IMR-90 (cell line): ENCODE measurements at regions not wholly inside any gene's neighbourhood (a gene's known extent, or its start where the extent isn't known, plus 50 kb on each side); places are given as distances from the start of the nearest gene placed in this dataset.

Experiments
- ATAC-seq: fragments of 200-7000 bp; cut with Tn5 transposase; 2 replicates; pipeline ENCODE4 v1.9.1; 2020; ENCODE audit warnings: low read depth, mild to moderate bottlenecking, moderate library complexity
- BruUV-seq: library from RNA; stranded (reverse); fragments of 400-500 nt; replicated peaks from 2 replicates; lab custom pipeline; 2021; lab: Mats Ljungman, UMichigan
- CTCF ChIA-PET: fragments of 300-600 bp; formaldehyde crosslinking; extraction: SDS; loops from one replicate; lab custom pipeline; 2021; ENCODE audit warnings: antibody characterized with exemption; lab: Yijun Ruan, JAX
- POLR2A ChIA-PET: fragments of 300-600 bp; sonication (Branson Sonifier 250); formaldehyde crosslinking; loops from one replicate; lab custom pipeline; 2022; ENCODE audit warnings: antibody characterized with exemption; ENCODE audit not compliant: unreplicated experiment; lab: Charles Lee
- DNase-seq: peaks from one replicate; pipeline ENCODE4 v3.0.0; 2013
- H2AFZ ChIP-seq: replicated peaks from 2 replicates; pipeline ENCODE3; 2013; ENCODE audit warnings: low read length, mild to moderate bottlenecking; ENCODE audit not compliant: poor library complexity
- H2AK5ac ChIP-seq: 2 replicates; pipeline ENCODE4 v1.6.1; 2013; ENCODE audit warnings: low read depth, low read length, inconsistent platforms
- H2AK9ac ChIP-seq: replicated peaks from 2 replicates; pipeline ENCODE3; 2013; ENCODE audit warnings: mild to moderate bottlenecking, low read depth, low read length, moderate library complexity; ENCODE audit not compliant: poor library complexity
- H2BK120ac ChIP-seq: 2 replicates; pipeline ENCODE4 v1.6.1; 2013; ENCODE audit warnings: low read depth, low read length, inconsistent platforms
- H2BK15ac ChIP-seq: 3 replicates; pipeline ENCODE4 v1.6.1; 2013; ENCODE audit warnings: low read depth, low read length, inconsistent platforms
- H2BK20ac ChIP-seq: 2 replicates; pipeline ENCODE4 v1.6.1; 2013; ENCODE audit warnings: low read depth, mild to moderate bottlenecking, inconsistent platforms, low read length, moderate library complexity
- H2BK5ac ChIP-seq: 2 replicates; pipeline ENCODE4 v1.6.1; 2013; ENCODE audit warnings: mild to moderate bottlenecking, low read depth, low read length, inconsistent platforms; ENCODE audit not compliant: poor library complexity, severe bottlenecking
- H3K14ac ChIP-seq: replicated peaks from 2 replicates; pipeline ENCODE4 v1.6.1; 2013; ENCODE audit warnings: low read depth, low read length, inconsistent platforms
- H3K18ac ChIP-seq: 2 replicates; pipeline ENCODE4 v1.6.1; 2013; ENCODE audit warnings: low read depth, low read length, control low read depth
- H3K23ac ChIP-seq: 2 replicates; pipeline ENCODE4 v1.6.1; 2013; ENCODE audit warnings: low read depth, low read length, inconsistent platforms
- H3K27ac ChIP-seq: 2 replicates; pipeline ENCODE4 v1.5.1; 2013; ENCODE audit warnings: mild to moderate bottlenecking, control low read depth, low read length; ENCODE audit not compliant: insufficient read depth
- H3K27me3 ChIP-seq: 2 replicates; pipeline ENCODE4 v1.6.1; 2013; ENCODE audit warnings: low read length; ENCODE audit not compliant: control insufficient read depth, insufficient read depth
- H3K36me3 ChIP-seq: 2 replicates; pipeline ENCODE4 v1.6.1; 2013; ENCODE audit warnings: low read length, mixed read lengths; ENCODE audit not compliant: control insufficient read depth, insufficient read depth
- H3K4ac ChIP-seq: 2 replicates; pipeline ENCODE4 v1.6.1; 2013; ENCODE audit warnings: low read depth, low read length, inconsistent platforms
- H3K4me1 ChIP-seq: 2 replicates; pipeline ENCODE4 v1.6.1; 2013; ENCODE audit warnings: low read length, mixed read lengths; ENCODE audit not compliant: control insufficient read depth, insufficient read depth
- H3K4me2 ChIP-seq: 2 replicates; pipeline ENCODE4 v1.6.1; 2013; ENCODE audit warnings: low read depth, mild to moderate bottlenecking, control low read depth, low read length, moderate library complexity
- H3K4me3 ChIP-seq: 2 replicates; pipeline ENCODE4 v1.5.1; 2013; ENCODE audit warnings: low read depth, mild to moderate bottlenecking, control low read depth, low read length, moderate library complexity; ENCODE audit not compliant: insufficient read depth
- H3K56ac ChIP-seq: 2 replicates; pipeline ENCODE4 v1.6.1; 2013; ENCODE audit warnings: low read length, inconsistent platforms; ENCODE audit not compliant: insufficient read depth; ENCODE audit errors: extremely low read depth
- H3K79me1 ChIP-seq, 2 experiments: 2 replicates each; pipeline ENCODE4 v1.6.1; 2013; ENCODE audit warnings: low read length in 2 of 2, inconsistent platforms in 1 of 2, low read depth in 1 of 2
- H3K9ac ChIP-seq: 2 replicates; pipeline ENCODE4 v1.6.1; 2013; ENCODE audit warnings: low read depth, low read length, control low read depth
- H3K9me1 ChIP-seq: 2 replicates; pipeline ENCODE4 v1.6.1; 2013; ENCODE audit warnings: low read length, inconsistent platforms; ENCODE audit not compliant: insufficient read depth
- H3K9me3 ChIP-seq: 2 replicates; pipeline ENCODE4 v1.6.1; 2013; ENCODE audit warnings: low read length; ENCODE audit not compliant: control insufficient read depth, insufficient read depth
- H4K20me1 ChIP-seq: 2 replicates; pipeline ENCODE4 v1.6.1; 2013; ENCODE audit warnings: low read length, inconsistent platforms; ENCODE audit not compliant: insufficient read depth
- H4K5ac ChIP-seq: 2 replicates; pipeline ENCODE4 v1.6.1; 2013; ENCODE audit warnings: mild to moderate bottlenecking, low read depth, low read length, control low read depth
- H4K8ac ChIP-seq, 2 experiments: 2 replicates each; pipeline ENCODE4 v1.6.1; 2013; ENCODE audit warnings: low read depth in 2 of 2, low read length in 2 of 2, control low read depth in 1 of 2, inconsistent platforms in 1 of 2
- H4K91ac ChIP-seq: 2 replicates; pipeline ENCODE4 v1.6.1; 2013; ENCODE audit warnings: low read depth, low read length, inconsistent platforms; ENCODE audit not compliant: insufficient read depth
- BHLHE40 ChIP-seq: fragments of 150-350 bp; IDR thresholded peaks from 2 replicates; pipeline ENCODE4 v1.6.1; 2016; ENCODE audit warnings: mild to moderate bottlenecking, low read depth, low read length
- MXI1 ChIP-seq: IDR thresholded peaks from 2 replicates; pipeline ENCODE4 v1.6.1; 2012; ENCODE audit warnings: low read depth, mild to moderate bottlenecking, low read length, moderate library complexity, borderline replicate concordance
- dilution Hi-C: fragments of 300-500 bp; cut with HindIII; formaldehyde crosslinking; loops from one replicate; pipeline ENCODE4 v1.14.3; 2018; ENCODE audit warnings: low sequenced_read_pairs; ENCODE audit not compliant: unreplicated experiment
- in situ Hi-C: fragments of 300-500 bp; cut with MboI; formaldehyde crosslinking; loops from 3 replicates; pipeline ENCODE4 v1.14.3; 2019; ENCODE audit warnings: low sequenced_read_pairs, inconsistent platforms, mixed read lengths
- intact Hi-C: fragments of 100-400 bp; cut with micrococcal nuclease; formaldehyde crosslinking; loops from 2 replicates; pipeline ENCODE4 v1.10.0; 2022

DNA sequence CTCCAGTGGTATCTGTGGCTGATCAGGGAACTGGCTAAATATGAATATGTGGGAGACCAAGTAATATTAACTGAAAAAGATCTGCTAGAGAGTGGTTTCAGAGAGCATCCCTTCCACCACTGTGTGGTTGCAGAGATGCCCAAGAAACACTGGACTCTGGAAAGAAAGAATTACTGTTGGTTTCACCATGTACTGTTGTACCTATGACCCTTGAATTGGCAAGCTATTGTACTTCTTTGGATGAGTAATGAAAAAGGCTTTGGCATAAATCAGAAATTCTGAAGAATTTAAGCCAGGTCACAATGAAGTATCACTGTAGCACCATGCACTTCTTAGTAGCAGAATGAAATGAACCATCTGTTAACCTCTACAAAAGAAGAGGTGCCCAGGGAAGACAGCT, 134.4 kb upstream of the INTU start:
- no TSS peak for BruUV-seq
- POLR2A ChIA-PET, result no interaction called here
- CTCF ChIA-PET, result no interaction called here

More for the DNA sequence above, 134.4 kb upstream of the INTU start:
- no peaks in the 10 kb centered on the region for H3K36me3 ChIP-seq
- H2AK9ac ChIP-seq, result no peak overlapping the region
- no peak overlapping the region for H3K18ac ChIP-seq
- H4K8ac ChIP-seq, result no peak overlapping the region
- no peaks in the 10 kb centered on the region for H3K79me1 ChIP-seq
- no peak overlapping the region for H3K14ac ChIP-seq
- H4K20me1 ChIP-seq, result no peaks in the 10 kb centered on the region
- H3K23ac ChIP-seq, result no peak overlapping the region
- no peak overlapping the region for H3K4ac ChIP-seq
- H2BK5ac ChIP-seq, result no peak overlapping the region
- H3K56ac ChIP-seq, result no peak overlapping the region
- intact Hi-C loops (no loop called here), in situ Hi-C loops (no loop called here), dilution Hi-C loops (no loop called here)
- H4K5ac ChIP-seq, result no peak overlapping the region
- no peak overlapping the region for H2AK5ac ChIP-seq
- no peaks in the 10 kb centered on the region for H3K9me3 ChIP-seq
- no peaks in the 10 kb centered on the region for H3K27me3 ChIP-seq
- no peak overlapping the region for H3K4me2 ChIP-seq
- ATAC-seq, result no peak
- no peak for DNase-seq
- H2BK20ac ChIP-seq, result no peak overlapping the region
- no peak overlapping the region for H2BK120ac ChIP-seq
- H3K4me3 ChIP-seq, result no peak overlapping the region
- H3K27ac ChIP-seq, result no peak overlapping the region
- H3K9me1 ChIP-seq, result no peaks in the 10 kb centered on the region
- H3K9ac ChIP-seq, result no peak overlapping the region
- no peak overlapping the region for H2BK15ac ChIP-seq
- no peak overlapping the region for H4K91ac ChIP-seq
- 0 out of 2 replicates have a peak, but pooled peaks cover 2% of the 10 kb centered on the region for H3K4me1 ChIP-seq
- TF ChIP-seq BHLHE40 (no peak), MXI1 (no peak)
- no peak overlapping the region for H2AFZ ChIP-seq
